Osteoblast (primary cell): ENCODE measurements at regions not wholly inside any gene's neighbourhood (a gene's known extent, or its start where the extent isn't known, plus 50 kb on each side); places are given as distances from the start of the nearest gene placed in this dataset.

ENCODE experiments used
- DNase-seq: peaks from one replicate; pipeline ENCODE4 v3.0.0; 2011; ENCODE audit warnings: low spot score, mixed read lengths; ENCODE audit not compliant: insufficient read length; ENCODE audit errors: missing footprints
- H2AFZ ChIP-seq: 2 replicates; pipeline ENCODE4 v1.6.0; 2011; ENCODE audit warnings: mild to moderate bottlenecking, low read length
- H3K27ac ChIP-seq: 2 replicates; pipeline ENCODE4 v1.5.1; 2011; ENCODE audit warnings: mild to moderate bottlenecking, low read depth, low read length, moderate library complexity
- H3K27me3 ChIP-seq: 2 replicates; pipeline ENCODE4 v1.6.0; 2012; ENCODE audit warnings: mild to moderate bottlenecking, control low read depth, inconsistent platforms, low read length, moderate library complexity; ENCODE audit not compliant: insufficient read depth
- H3K36me3 ChIP-seq: 2 replicates; pipeline ENCODE4 v1.5.1; 2011; ENCODE audit warnings: mild to moderate bottlenecking, low read length, control low read depth, moderate library complexity; ENCODE audit not compliant: insufficient read depth
- H3K4me1 ChIP-seq: 2 replicates; pipeline ENCODE4 v1.5.1; 2011; ENCODE audit warnings: mild to moderate bottlenecking, low read length, control low read depth, moderate library complexity; ENCODE audit not compliant: insufficient read depth
- H3K4me2 ChIP-seq: 2 replicates; pipeline ENCODE4 v1.6.0; 2011; ENCODE audit warnings: mild to moderate bottlenecking, low read length; ENCODE audit not compliant: insufficient read depth
- H3K4me3 ChIP-seq: fragments of 200-600 bp; sonication (generic); 3 replicates; pipeline ENCODE4 v1.5.1; 2012; ENCODE audit warnings: mild to moderate bottlenecking, low read length, inconsistent platforms; ENCODE audit not compliant: insufficient read depth
- H3K79me2 ChIP-seq: 2 replicates; pipeline ENCODE4 v1.6.0; 2012; ENCODE audit warnings: mild to moderate bottlenecking, low read length, control low read depth, inconsistent platforms; ENCODE audit not compliant: insufficient read depth
- H3K9me3 ChIP-seq: 2 replicates; pipeline ENCODE4 v1.5.1; 2011; ENCODE audit warnings: low read depth, low read length, control low read depth
- H4K20me1 ChIP-seq: 2 replicates; pipeline ENCODE4 v1.6.0; 2012; ENCODE audit warnings: mild to moderate bottlenecking, low read length, control low read depth; ENCODE audit not compliant: insufficient read depth
- CTCF ChIP-seq: IDR thresholded peaks from 2 replicates; pipeline ENCODE4 v1.5.1; 2011; ENCODE audit warnings: mild to moderate bottlenecking, low read depth, low read length, moderate library complexity; ENCODE audit errors: extremely low read depth

GRCh38 chr5:174288439-174288838 is 242.9 kb downstream of the NSG2 start:
- no peak for DNase-seq
- no peak overlapping the region for H3K4me3 ChIP-seq

DNA sequence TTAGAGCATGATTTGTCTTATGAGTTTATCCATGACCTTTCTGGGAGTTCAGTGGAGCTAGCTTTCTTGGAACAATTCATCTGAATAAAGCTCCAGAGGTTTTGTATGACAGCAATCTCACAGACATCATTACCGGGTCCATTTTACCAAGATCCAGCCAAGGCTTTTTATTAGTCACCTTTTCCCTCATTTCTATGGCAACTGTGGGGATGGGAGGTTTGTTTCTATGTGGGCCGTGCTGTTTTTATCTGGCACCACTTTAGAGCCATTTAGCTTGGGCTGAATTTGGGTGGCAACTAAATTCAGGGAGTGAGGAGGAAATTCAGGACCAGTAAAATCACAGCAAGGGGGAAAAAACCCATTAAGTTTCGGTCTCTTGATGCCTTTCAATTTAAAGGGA is 245.7 kb downstream of the NSG2 start:
- Histone ChIP-seq H3K9me3 (no peaks in the 10 kb centered on the region), H3K4me1 (no peaks in the 10 kb centered on the region), H3K27ac (no peak overlapping the region), H3K36me3 (no peaks in the 10 kb centered on the region), H2AFZ (no peak overlapping the region), H3K79me2 (no peaks in the 10 kb centered on the region), H3K4me2 (no peak overlapping the region), H4K20me1 (no peaks in the 10 kb centered on the region), H3K27me3 (no peaks in the 10 kb centered on the region), H3K4me3 (no peak overlapping the region)
- no peak for DNase-seq
- no peak for TF ChIP-seq CTCF

More at GRCh38 chr5:174288439-174288838, 242.9 kb downstream of the NSG2 start:
- no peak overlapping the region for H2AFZ ChIP-seq
- no peaks in the 10 kb centered on the region for H3K4me1 ChIP-seq
- TF ChIP-seq CTCF = no peak
- H3K79me2 ChIP-seq = no peaks in the 10 kb centered on the region
- H3K4me2 ChIP-seq = no peak overlapping the region
- H3K36me3 ChIP-seq = no peaks in the 10 kb centered on the region
- H4K20me1 ChIP-seq = no peaks in the 10 kb centered on the region
- H3K27me3 ChIP-seq = no peaks in the 10 kb centered on the region
- no peak overlapping the region for H3K27ac ChIP-seq
- H3K9me3 ChIP-seq = no peaks in the 10 kb centered on the region

DNA sequence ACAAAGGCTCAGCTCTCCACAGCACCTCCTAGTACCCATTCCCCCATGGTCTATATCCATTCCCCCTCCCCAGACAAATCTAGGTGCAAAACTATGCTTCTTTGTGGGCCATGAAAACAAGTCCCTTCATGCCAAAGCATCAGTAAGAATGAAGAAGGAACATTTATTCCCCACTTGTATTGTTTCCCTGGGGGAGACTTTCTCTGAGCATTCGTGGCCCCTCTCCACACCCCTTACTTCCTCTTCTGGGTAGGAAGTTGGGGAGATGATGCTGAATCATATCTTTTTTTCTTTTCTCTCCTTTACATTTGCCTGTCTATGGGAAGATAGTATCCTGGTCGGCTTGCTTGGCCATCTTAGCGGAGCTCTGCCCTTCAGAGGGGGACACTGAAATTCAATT is 246.8 kb downstream of the NSG2 start:
- no peak for DNase-seq
- H3K4me1 ChIP-seq = no peaks in the 10 kb centered on the region
- TF ChIP-seq CTCF = no peak
- H3K9me3 ChIP-seq = no peaks in the 10 kb centered on the region
- H4K20me1 ChIP-seq = no peaks in the 10 kb centered on the region
- H3K4me2 ChIP-seq = no peak overlapping the region
- no peaks in the 10 kb centered on the region for H3K27me3 ChIP-seq
- H3K27ac ChIP-seq = no peak overlapping the region
- H3K4me3 ChIP-seq = no peak overlapping the region
- no peaks in the 10 kb centered on the region for H3K36me3 ChIP-seq
- no peaks in the 10 kb centered on the region for H3K79me2 ChIP-seq
- no peak overlapping the region for H2AFZ ChIP-seq

DNA sequence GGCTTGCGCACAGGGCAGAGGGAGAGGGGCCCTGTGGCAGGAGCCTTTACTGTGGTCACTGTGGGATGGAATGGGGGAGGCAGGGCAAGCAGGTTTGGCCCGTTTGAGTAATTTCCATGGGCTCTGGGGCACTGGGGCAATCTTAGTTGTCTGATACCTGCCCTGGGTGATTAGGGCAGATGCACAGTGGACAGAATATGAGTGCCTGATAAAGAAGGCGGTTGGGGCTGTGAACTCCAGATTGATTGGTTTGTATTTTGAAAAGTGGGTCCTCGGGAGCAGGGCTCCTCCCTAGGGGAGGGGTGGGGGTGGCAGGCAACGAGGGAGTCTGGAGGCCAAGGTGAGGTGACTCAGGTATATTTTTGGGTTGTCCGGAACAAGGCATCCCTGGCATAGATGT is 247.5 kb downstream of the NSG2 start:
- H3K27ac ChIP-seq = no peak overlapping the region
- no peak overlapping the region for H2AFZ ChIP-seq
- no peaks in the 10 kb centered on the region for H3K79me2 ChIP-seq
- H3K4me1 ChIP-seq = no peaks in the 10 kb centered on the region
- TF ChIP-seq CTCF = no peak
- no peak overlapping the region for H3K4me3 ChIP-seq
- no peaks in the 10 kb centered on the region for H4K20me1 ChIP-seq
- H3K4me2 ChIP-seq = no peak overlapping the region
- H3K27me3 ChIP-seq = no peaks in the 10 kb centered on the region
- no peaks in the 10 kb centered on the region for H3K36me3 ChIP-seq
- no peaks in the 10 kb centered on the region for H3K9me3 ChIP-seq
- no peak for DNase-seq
